A549 (cell line): ENCODE measurements at regions not wholly inside any gene's neighbourhood (a gene's known extent, or its start where the extent isn't known, plus 50 kb on each side); places are given as distances from the start of the nearest gene placed in this dataset.

ENCODE experiments used
- ATAC-seq, 2 experiments: fragments of 200-7000 bp in 1 of 2; fragments of >200 bp in 1 of 2; cut with Nextera tagmentation in 1 of 2; cut with Tn5 transposase in 1 of 2; 3 replicates each; pipeline versions ENCODE4 v1.8.0 to v1.9.1; 2018 to 2020; ENCODE audit warnings: mild to moderate bottlenecking in 1 of 2, moderate library complexity in 1 of 2
- CTCF ChIA-PET: fragments of 300-600 bp; sonication (Branson Sonifier 250); formaldehyde crosslinking; extraction: SDS; loops from one replicate; lab custom pipeline; 2021; ENCODE audit warnings: antibody characterized with exemption, inconsistent platforms; lab: Yijun Ruan, JAX
- POLR2A ChIA-PET: fragments of 350-600 bp; formaldehyde crosslinking; extraction: SDS; loops from one replicate; lab custom pipeline; 2021; ENCODE audit warnings: antibody characterized with exemption, inconsistent platforms; lab: Yijun Ruan, JAX
- DNase-seq, 2 experiments: peaks; one replicate each; pipeline versions ENCODE4 v3.0.0 to v3.0.0-alpha.2; 2011 to 2016; ENCODE audit warnings: low read depth in 1 of 2, low spot score in 1 of 2
- FAIRE-seq: peaks from 2 replicates; lab custom pipeline; 2011; peaks lifted over from hg19 to GRCh38; lab: Jason Lieb, UNC
- H3K27ac ChIP-seq, 2 experiments: fragments of >200 bp; sonication (Bioruptor Twin); formaldehyde crosslinking; 3 replicates each; pipeline ENCODE4 v1.5.1; 2016 to 2017
- H3K4me1 ChIP-seq: fragments of >200 bp; sonication (Bioruptor Twin); formaldehyde crosslinking; 3 replicates; pipeline ENCODE4 v1.6.1; 2016
- H3K4me2 ChIP-seq: fragments of >200 bp; sonication (Bioruptor Twin); formaldehyde crosslinking; 3 replicates; pipeline ENCODE4 v1.6.1; 2016
- H3K4me3 ChIP-seq: fragments of >200 bp; sonication (Bioruptor Twin); formaldehyde crosslinking; 3 replicates; pipeline ENCODE4 v1.5.1; 2016
- H3K9me3 ChIP-seq: fragments of >200 bp; sonication (Bioruptor Twin); formaldehyde crosslinking; 3 replicates; pipeline ENCODE4 v1.6.1; 2016
- BHLHE40 ChIP-seq: IDR thresholded peaks from 2 replicates; pipeline ENCODE4 v1.6.1; 2012; ENCODE audit warnings: low read depth, low read length, inconsistent platforms
- CBX2 ChIP-seq: fragments of 200-600 bp; sonication (generic); IDR thresholded peaks from 2 replicates; pipeline ENCODE4 v1.6.1; 2016; ENCODE audit warnings: low read depth, mild to moderate bottlenecking, borderline replicate concordance
- CBX8 ChIP-seq: fragments of 200-600 bp; sonication (generic); IDR thresholded peaks from 2 replicates; pipeline ENCODE4 v1.6.1; 2016
- EHF ChIP-seq: fragments of 250-450 bp; sonication (Bioruptor Pico); IDR thresholded peaks from 2 replicates; pipeline ENCODE4 v1.5.0; 2020; ENCODE audit warnings: mild to moderate bottlenecking
- EHMT2 ChIP-seq: fragments of 200-600 bp; sonication (generic); IDR thresholded peaks from 2 replicates; pipeline ENCODE4 v1.6.1; 2016; ENCODE audit warnings: antibody characterized with exemption, low read depth, mild to moderate bottlenecking, moderate library complexity
- EP300 ChIP-seq, 2 experiments: fragments of >200 bp; sonication (Bioruptor Twin); formaldehyde crosslinking; IDR thresholded peaks; 2 replicates in 1 of 2; 3 replicates in 1 of 2; pipeline ENCODE4 v1.6.1; 2016 to 2017
- ESRRA ChIP-seq: fragments of 150-350 bp; IDR thresholded peaks from 2 replicates; pipeline ENCODE4 v1.6.1; 2014; ENCODE audit warnings: mild to moderate bottlenecking, low read length, borderline replicate concordance
- HDAC2 ChIP-seq: fragments of 200-600 bp; sonication (generic); IDR thresholded peaks from 2 replicates; pipeline ENCODE4 v1.6.1; 2016
- HEYL ChIP-seq: fragments of 250-450 bp; sonication (Bioruptor Pico); IDR thresholded peaks from 2 replicates; pipeline ENCODE4 v1.8.0; 2021; ENCODE audit warnings: mild to moderate bottlenecking, moderate library complexity
- HOXA7 ChIP-seq: fragments of 250-450 bp; sonication (Bioruptor Pico); IDR thresholded peaks from 2 replicates; pipeline ENCODE4 v1.5.0; 2020; ENCODE audit warnings: mild to moderate bottlenecking, moderate library complexity
- HOXB13 ChIP-seq: fragments of 250-450 bp; sonication (Bioruptor Pico); IDR thresholded peaks from 2 replicates; pipeline ENCODE4 v1.5.0; 2020; ENCODE audit warnings: low read depth, mild to moderate bottlenecking, moderate library complexity
- JUN ChIP-seq, 2 experiments: fragments of >200 bp; sonication (Bioruptor Twin); formaldehyde crosslinking; IDR thresholded peaks; 2 replicates in 1 of 2; 3 replicates in 1 of 2; pipeline ENCODE4 v1.6.1; 2016 to 2017
- KDM1A ChIP-seq: fragments of 200-600 bp; sonication (generic); IDR thresholded peaks from 2 replicates; pipeline ENCODE4 v1.6.1; 2016; ENCODE audit warnings: low read depth, mild to moderate bottlenecking
- MAFK ChIP-seq: fragments of 450-650 bp; IDR thresholded peaks from 2 replicates; pipeline ENCODE4 v1.6.1; 2014; ENCODE audit not compliant: partially characterized antibody
- MYC ChIP-seq: IDR thresholded peaks from 2 replicates; pipeline ENCODE4 v1.6.1; 2012; ENCODE audit warnings: mild to moderate bottlenecking, inconsistent platforms, low read length, improper control_type of control experiment, borderline replicate concordance
- NFE2L2 ChIP-seq: fragments of 150-350 bp; conservative IDR thresholded peaks from 2 replicates; pipeline ENCODE4 v1.6.1; 2014; ENCODE audit warnings: low read length
- NPAS2 ChIP-seq: fragments of 250-450 bp; sonication (Bioruptor Pico); IDR thresholded peaks from 2 replicates; pipeline ENCODE4 v1.8.0; 2022; ENCODE audit warnings: mild to moderate bottlenecking, moderate library complexity, borderline replicate concordance
- POLR2AphosphoS2 ChIP-seq: conservative IDR thresholded peaks from 2 replicates; pipeline ENCODE4 v1.6.1; 2012; ENCODE audit warnings: low read length, improper control_type of control experiment, inconsistent platforms
- SMC3 ChIP-seq: fragments of >200 bp; sonication (Bioruptor Twin); formaldehyde crosslinking; IDR thresholded peaks from 3 replicates; pipeline ENCODE4 v1.6.1; 2018; ENCODE audit warnings: inconsistent platforms
- SREBF2 ChIP-seq: fragments of 450-650 bp; IDR thresholded peaks from 2 replicates; pipeline ENCODE4 v1.6.1; 2014; ENCODE audit warnings: mild to moderate bottlenecking, moderate library complexity
- ZFP36 ChIP-seq: fragments of 450-650 bp; IDR thresholded peaks from 2 replicates; pipeline ENCODE4 v1.6.1; 2014; ENCODE audit warnings: borderline replicate concordance; ENCODE audit not compliant: partially characterized antibody
- ZSCAN20 ChIP-seq: fragments of 250-450 bp; sonication (Bioruptor Pico); IDR thresholded peaks from 2 replicates; pipeline ENCODE4 v1.8.0; 2022; ENCODE audit warnings: mild to moderate bottlenecking, moderate library complexity
- WGBS: methylation state at CpG from one replicate; pipeline ENCODE4 v1.1.6; 2017; ENCODE audit errors: missing lambda C conversion rate; 5-methylcytosine and 5-hydroxymethylcytosine counted together
- TF ChIP-seq, protein P1 (sequence below): IDR thresholded peaks from 2 replicates; pipeline ENCODE4 v1.6.1; 2012
- TF ChIP-seq, protein P2 (sequence below): fragments of 450-650 bp; IDR thresholded peaks from 2 replicates; pipeline ENCODE4 v1.6.1; 2014; ENCODE audit warnings: antibody characterized with exemption
- TF ChIP-seq, protein P3 (sequence below): fragments of 250-450 bp; sonication (Bioruptor Pico); IDR thresholded peaks from 2 replicates; pipeline ENCODE4 v1.5.0; 2021; ENCODE audit warnings: mild to moderate bottlenecking, moderate library complexity, borderline replicate concordance
- TF ChIP-seq, protein P4 (sequence below): fragments of >200 bp; sonication (Bioruptor Twin); formaldehyde crosslinking; IDR thresholded peaks from 2 replicates; pipeline ENCODE4 v1.6.1; 2016
- TF ChIP-seq, protein P5 (sequence below): fragments of >200 bp; sonication (Bioruptor Twin); formaldehyde crosslinking; IDR thresholded peaks from 3 replicates; pipeline ENCODE4 v1.6.1; 2016

DNA sequence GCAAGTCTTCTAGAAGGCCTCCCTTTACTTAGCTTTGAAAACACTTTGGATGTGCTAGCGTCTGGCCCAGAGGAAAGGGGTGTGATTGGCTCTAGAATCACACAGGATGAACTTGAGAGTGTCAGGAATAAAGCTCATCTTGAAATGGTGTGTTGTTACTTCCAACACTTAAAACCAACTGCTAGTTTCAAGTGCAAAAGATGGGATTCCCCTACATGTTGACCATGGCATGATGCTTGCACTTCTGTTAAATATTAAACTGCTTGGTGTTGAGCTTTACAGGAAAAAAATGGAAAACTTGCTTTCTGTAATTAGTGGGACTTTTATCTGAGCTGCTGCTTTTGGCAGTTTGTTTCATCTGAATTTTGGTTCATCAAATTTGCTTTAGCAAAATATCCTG is 261.1 kb downstream of the MED10 start:
- Histone ChIP-seq H3K4me3 (no peak overlapping the region), H3K4me1 (0 out of 3 replicates have a peak, but pooled peaks cover 4% of the 10 kb centered on the region), H3K4me2 (no peak overlapping the region), H3K27ac (no peak overlapping the region), H3K9me3 (no peaks in the 10 kb centered on the region; the same call in 2 of the 3 replicates)
- ChIA-PET POLR2A (no interaction called here), CTCF (interaction anchor here (1.5 kb wide), 1 partner anchor 134 kb away, joined by 3 read pairs; no protein-coding TSS in a partner anchor)
- peak in 1 of 2 experiments; percentile 5 for DNase-seq
- TF ChIP-seq SMC3 (no peak), ESRRA (no peak), BHLHE40 (no peak), EHMT2 (no peak), CBX2 (no peak), ZSCAN20 (CRISPR knock-in tag) (no peak), ZFP36 (no peak), NPAS2 (CRISPR knock-in tag) (no peak)
- no peak for ATAC-seq
- 6% methylated on average over 1 of the region's 1 CpG for WGBS
- FAIRE-seq = no peak

DNA sequence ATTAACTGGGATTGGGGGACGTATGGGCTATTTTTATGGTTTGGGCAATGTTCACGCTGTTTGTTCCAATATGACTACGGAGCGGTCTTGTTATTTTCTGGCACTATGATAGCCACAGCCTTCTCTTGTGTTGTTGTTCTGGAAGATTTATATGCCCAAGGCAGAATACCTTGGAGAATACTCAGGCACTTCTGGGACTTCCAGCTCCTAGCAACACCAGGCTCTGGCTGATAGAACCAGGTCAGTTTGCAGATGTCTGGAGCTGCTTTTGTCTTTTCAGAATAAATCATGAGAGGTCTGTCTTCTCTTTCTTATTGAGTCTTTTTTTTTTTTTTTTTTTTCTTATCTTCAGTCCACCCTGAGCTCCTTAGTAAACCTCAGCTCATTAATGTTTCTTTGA is 262.5 kb downstream of the MED10 start:
- Histone ChIP-seq H3K4me2 (no peak overlapping the region), H3K4me1 (0 out of 3 replicates have a peak, but pooled peaks cover 4% of the 10 kb centered on the region), H3K4me3 (no peak overlapping the region)
- CTCF ChIA-PET = interaction anchor here (1.5 to 2.1 kb wide), 2 partner anchors 15 to 136 kb away, joined by 3 to 4 read pairs; no protein-coding TSS in a partner anchor
- POLR2A ChIA-PET = no interaction called here
- TF ChIP-seq MYC (no peak), ZSCAN20 (CRISPR knock-in tag) (no peak), NPAS2 (CRISPR knock-in tag) (no peak), HDAC2 (no peak)
- TF ChIP-seq, all 56 proteins: peak for 0
- DNase-seq = no peak
- Histone ChIP-seq H3K9me3 (no peaks in the 10 kb centered on the region; the same call in 2 of the 3 replicates), H3K27ac (no peak overlapping the region)
- WGBS = 84% methylated on average over 4 of the region's 4 CpGs
- ATAC-seq = no peak
- no peak for FAIRE-seq

DNA sequence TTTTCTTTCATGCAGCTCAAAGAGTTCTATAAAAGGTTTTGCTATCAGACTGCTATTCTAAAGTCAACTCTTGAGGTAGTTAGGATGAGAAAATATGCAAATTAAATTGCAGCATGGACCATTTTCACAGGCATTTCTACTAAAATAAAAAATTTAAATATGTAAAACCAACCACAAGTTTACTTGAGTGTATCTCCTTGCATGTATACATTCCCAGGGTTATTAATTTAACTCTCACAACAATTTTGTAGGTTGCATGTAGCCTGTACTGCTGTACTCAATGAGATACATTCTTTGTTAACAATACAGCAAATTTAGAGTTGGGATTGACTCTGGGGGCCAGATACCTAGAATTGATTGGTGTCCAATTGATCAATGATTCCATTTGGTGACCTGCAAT is 265.8 kb downstream of the MED10 start:
- H3K4me2 ChIP-seq = no peak overlapping the region
- CTCF ChIA-PET = no interaction called here
- H3K9me3 ChIP-seq = no peaks in the 10 kb centered on the region
- FAIRE-seq = no peak
- no peak overlapping the region for H3K4me3 ChIP-seq
- ATAC-seq = no peak
- DNase-seq = no peak
- TF ChIP-seq EP300 (IDR thresholded peaks at IDR 0.05) (no peak), HOXB13 (CRISPR knock-in tag) (no peak), KDM1A (no peak), NFE2L2 (no peak), CBX2 (no peak), CBX8 (no peak), ESRRA (no peak), POLR2AphosphoS2 (no peak), EHF (CRISPR knock-in tag) (no peak), HEYL (CRISPR knock-in tag) (no peak), HDAC2 (no peak), SREBF2 (no peak), SMC3 (no peak), MYC (no peak)
- TF ChIP-seq, protein P1, sequence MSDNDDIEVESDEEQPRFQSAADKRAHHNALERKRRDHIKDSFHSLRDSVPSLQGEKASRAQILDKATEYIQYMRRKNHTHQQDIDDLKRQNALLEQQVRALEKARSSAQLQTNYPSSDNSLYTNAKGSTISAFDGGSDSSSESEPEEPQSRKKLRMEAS = no peak
- TF ChIP-seq, protein P2, sequence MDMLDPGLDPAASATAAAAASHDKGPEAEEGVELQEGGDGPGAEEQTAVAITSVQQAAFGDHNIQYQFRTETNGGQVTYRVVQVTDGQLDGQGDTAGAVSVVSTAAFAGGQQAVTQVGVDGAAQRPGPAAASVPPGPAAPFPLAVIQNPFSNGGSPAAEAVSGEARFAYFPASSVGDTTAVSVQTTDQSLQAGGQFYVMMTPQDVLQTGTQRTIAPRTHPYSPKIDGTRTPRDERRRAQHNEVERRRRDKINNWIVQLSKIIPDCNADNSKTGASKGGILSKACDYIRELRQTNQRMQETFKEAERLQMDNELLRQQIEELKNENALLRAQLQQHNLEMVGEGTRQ = no peak
- TF ChIP-seq, all 56 proteins: peak for 0
- Histone ChIP-seq H3K27ac (no peak overlapping the region), H3K4me1 (0 out of 3 replicates have a peak, but pooled peaks cover 4% of the 10 kb centered on the region)
- POLR2A ChIA-PET = no interaction called here

DNA sequence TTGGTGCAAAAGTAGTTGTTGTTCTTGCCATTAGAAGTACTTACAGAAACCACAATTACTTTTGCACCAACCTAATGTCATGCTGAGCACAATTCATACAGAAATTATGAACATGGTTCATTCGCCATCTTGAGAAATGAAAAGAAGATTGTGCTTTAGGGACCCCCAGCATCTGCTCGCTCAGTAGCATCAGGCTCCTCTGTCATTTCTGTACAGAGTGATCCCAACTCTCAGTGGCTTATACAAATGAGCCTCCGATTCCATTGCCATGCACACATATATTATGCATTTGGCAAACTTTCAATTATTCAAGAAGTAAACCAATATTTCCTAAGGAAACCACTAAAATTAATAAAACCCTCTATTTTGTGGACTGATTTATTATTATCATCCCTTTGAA is 266.2 kb downstream of the MED10 start:
- POLR2A ChIA-PET = no interaction called here
- 55% methylated on average over 3 of the region's 3 CpGs for WGBS
- Histone ChIP-seq H3K4me2 (no peak overlapping the region), H3K4me3 (no peak overlapping the region), H3K9me3 (no peaks in the 10 kb centered on the region), H3K27ac (no peak overlapping the region), H3K4me1 (0 out of 3 replicates have a peak, but pooled peaks cover 1% of the 10 kb centered on the region)
- CTCF ChIA-PET = no interaction called here
- no peak for DNase-seq
- ATAC-seq = no peak
- FAIRE-seq = no peak
- TF ChIP-seq, protein P3, sequence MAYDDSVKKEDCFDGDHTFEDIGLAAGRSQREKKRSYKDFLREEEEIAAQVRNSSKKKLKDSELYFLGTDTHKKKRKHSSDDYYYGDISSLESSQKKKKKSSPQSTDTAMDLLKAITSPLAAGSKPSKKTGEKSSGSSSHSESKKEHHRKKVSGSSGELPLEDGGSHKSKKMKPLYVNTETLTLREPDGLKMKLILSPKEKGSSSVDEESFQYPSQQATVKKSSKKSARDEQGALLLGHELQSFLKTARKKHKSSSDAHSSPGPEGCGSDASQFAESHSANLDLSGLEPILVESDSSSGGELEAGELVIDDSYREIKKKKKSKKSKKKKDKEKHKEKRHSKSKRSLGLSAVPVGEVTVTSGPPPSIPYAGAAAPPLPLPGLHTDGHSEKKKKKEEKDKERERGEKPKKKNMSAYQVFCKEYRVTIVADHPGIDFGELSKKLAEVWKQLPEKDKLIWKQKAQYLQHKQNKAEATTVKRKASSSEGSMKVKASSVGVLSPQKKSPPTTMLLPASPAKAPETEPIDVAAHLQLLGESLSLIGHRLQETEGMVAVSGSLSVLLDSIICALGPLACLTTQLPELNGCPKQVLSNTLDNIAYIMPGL (CRISPR knock-in tag) = no peak
- TF ChIP-seq HOXA7 (no peak), SREBF2 (no peak), JUN (IDR thresholded peaks at IDR 0.05) (no peak), MAFK (no peak), ZFP36 (no peak)
- TF ChIP-seq, protein P4, sequence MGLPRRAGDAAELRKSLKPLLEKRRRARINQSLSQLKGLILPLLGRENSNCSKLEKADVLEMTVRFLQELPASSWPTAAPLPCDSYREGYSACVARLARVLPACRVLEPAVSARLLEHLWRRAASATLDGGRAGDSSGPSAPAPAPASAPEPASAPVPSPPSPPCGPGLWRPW = no peak
- TF ChIP-seq, protein P5, sequence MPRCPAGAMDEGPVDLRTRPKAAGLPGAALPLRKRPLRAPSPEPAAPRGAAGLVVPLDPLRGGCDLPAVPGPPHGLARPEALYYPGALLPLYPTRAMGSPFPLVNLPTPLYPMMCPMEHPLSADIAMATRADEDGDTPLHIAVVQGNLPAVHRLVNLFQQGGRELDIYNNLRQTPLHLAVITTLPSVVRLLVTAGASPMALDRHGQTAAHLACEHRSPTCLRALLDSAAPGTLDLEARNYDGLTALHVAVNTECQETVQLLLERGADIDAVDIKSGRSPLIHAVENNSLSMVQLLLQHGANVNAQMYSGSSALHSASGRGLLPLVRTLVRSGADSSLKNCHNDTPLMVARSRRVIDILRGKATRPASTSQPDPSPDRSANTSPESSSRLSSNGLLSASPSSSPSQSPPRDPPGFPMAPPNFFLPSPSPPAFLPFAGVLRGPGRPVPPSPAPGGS = no peak
